CD4-positive, alpha-beta T cell treated with Interleukin-6 for 4 hours (primary cell): ENCODE measurements at regions not wholly inside any gene's neighbourhood (a gene's known extent, or its start where the extent isn't known, plus 50 kb on each side); places are given as distances from the start of the nearest gene placed in this dataset.

ENCODE experiments used
- DNase-seq: peaks from one replicate; pipeline ENCODE4 v3.0.0-alpha.2; 2020; ENCODE audit warnings: mixed read lengths

GRCh38 chr11:112470355-112470754 lies 209.7 kb upstream of the PLET1 start:
- no peak for DNase-seq

- no peak for DNase-seq
Observed at GRCh38 chr11:112471731-112472130, 211.1 kb upstream of the PLET1 start.

GRCh38 chr11:112477152-112477551 lies 216.5 kb upstream of the PLET1 start:
- DNase-seq: no peak

GRCh38 chr11:112477581-112478317 lies 217.1 kb upstream of the PLET1 start:
- DNase-seq: no peak

GRCh38 chr11:112478806-112479205 lies 218.1 kb upstream of the PLET1 start:
- no peak for DNase-seq

GRCh38 chr11:112481431-112481830 lies 220.8 kb upstream of the PLET1 start:
- no peak for DNase-seq

GRCh38 chr11:112481893-112482292 lies 221.2 kb upstream of the PLET1 start:
- no peak for DNase-seq

GRCh38 chr11:112485280-112485679 lies 224.6 kb upstream of the PLET1 start:
- DNase-seq: no peak

- no peak for DNase-seq
Observed at GRCh38 chr11:112497826-112498225, 237.2 kb upstream of the PLET1 start.

GRCh38 chr11:112498701-112499100 lies 238.0 kb upstream of the PLET1 start:
- DNase-seq: no peak

GRCh38 chr11:112499153-112499880 lies 238.7 kb upstream of the PLET1 start:
- no peak for DNase-seq

GRCh38 chr11:112499881-112500204 lies 239.2 kb upstream of the PLET1 start:
- DNase-seq: no peak

- no peak for DNase-seq
Observed at GRCh38 chr11:112503410-112503809, 242.8 kb upstream of the PLET1 start.

GRCh38 chr11:112504056-112504455 lies 243.4 kb upstream of the PLET1 start:
- no peak for DNase-seq

GRCh38 chr11:112506852-112507251 lies 246.2 kb upstream of the PLET1 start:
- no peak for DNase-seq

- no peak for DNase-seq
Observed at GRCh38 chr11:112507281-112507680, 246.6 kb upstream of the PLET1 start.

- no peak for DNase-seq
Observed at GRCh38 chr11:112508750-112509149, 248.1 kb upstream of the PLET1 start.

- DNase-seq: no peak
Observed at GRCh38 chr11:112509300-112509699, 248.6 kb upstream of the PLET1 start.

- DNase-seq: no peak
Observed at GRCh38 chr11:112511271-112511670, 250.6 kb upstream of the PLET1 start.

GRCh38 chr11:112511911-112512310 lies 251.3 kb upstream of the PLET1 start:
- no peak for DNase-seq

GRCh38 chr11:112513417-112513816 lies 252.8 kb upstream of the PLET1 start:
- DNase-seq: no peak

GRCh38 chr11:112514011-112514740 lies 253.5 kb upstream of the PLET1 start:
- DNase-seq: no peak

GRCh38 chr11:112516261-112516660 lies 255.6 kb upstream of the PLET1 start:
- DNase-seq: no peak

GRCh38 chr11:112516755-112517154 lies 256.1 kb upstream of the PLET1 start:
- no peak for DNase-seq
